ENCODE measurements at regions not wholly inside any gene's neighbourhood (a gene's known extent, or its start where the extent isn't known, plus 50 kb on each side); places are given as distances from the start of the nearest gene placed in this dataset.

DNA sequence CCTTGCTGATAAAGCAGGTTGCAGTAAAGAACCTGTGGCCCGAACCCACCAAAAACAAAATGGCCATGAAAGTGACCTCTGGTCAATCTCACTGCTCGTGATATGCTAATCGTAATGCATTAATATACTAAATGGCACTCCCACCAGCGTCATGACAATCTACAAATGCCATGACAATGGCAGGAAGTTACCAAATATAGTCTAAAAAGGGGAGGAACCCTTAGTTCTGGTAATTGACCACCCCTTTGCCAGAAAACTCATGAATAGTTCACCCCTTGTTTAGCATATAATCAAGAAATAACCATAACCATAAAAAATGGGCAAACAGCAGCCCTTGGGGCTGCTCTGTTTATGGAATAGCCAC lies 1139.4 kb upstream of the LRRN3 start:
- TF ChIP-seq YY1 (IDR thresholded peaks at IDR 0.05; ENCODE audit: insufficient read depth, insufficient read length) (no peak), SUZ12 (IDR thresholded peaks at IDR 0.05; ENCODE audit: extremely low read depth, insufficient read depth, insufficient read length) (no peak), ZNF274 (IDR thresholded peaks at IDR 0.05; ENCODE audit: low read depth, low read length) (no peak)
